Mesothelial cell of epicardium (in vitro differentiated cells): ENCODE measurements at regions not wholly inside any gene's neighbourhood (a gene's known extent, or its start where the extent isn't known, plus 50 kb on each side); places are given as distances from the start of the nearest gene placed in this dataset.

Experiments
- DNase-seq, 2 experiments: peaks; one replicate each; pipeline ENCODE4 v3.0.0; 2021; ENCODE audit warnings: low spot score in 2 of 2; ENCODE audit not compliant: unreplicated experiment in 2 of 2
- H3K27ac Mint-ChIP-seq: 2 replicates; pipeline ENCODE4 v1.8.0; 2021; ENCODE audit warnings: mixed read lengths
- H3K27me3 Mint-ChIP-seq: 2 replicates; pipeline ENCODE4 v1.8.0; 2021; ENCODE audit warnings: low read depth, mixed read lengths
- H3K36me3 Mint-ChIP-seq: 2 replicates; pipeline ENCODE4 v1.8.0; 2021; ENCODE audit warnings: mixed read lengths
- H3K4me1 Mint-ChIP-seq: 2 replicates; pipeline ENCODE4 v1.8.0; 2021; ENCODE audit warnings: mixed read lengths
- H3K4me3 Mint-ChIP-seq: 2 replicates; pipeline ENCODE4 v1.8.0; 2021; ENCODE audit warnings: mild to moderate bottlenecking, moderate library complexity, mixed read lengths
- H3K9me3 Mint-ChIP-seq: 2 replicates; pipeline ENCODE4 v1.8.0; 2021; ENCODE audit warnings: mixed read lengths
- TF ChIP-seq, protein P1 (sequence below): fragments of 200-600 bp; sonication (generic); IDR thresholded peaks from one replicate; pipeline ENCODE4 v1.5.0; 2021; ENCODE audit warnings: antibody characterized with exemption; ENCODE audit not compliant: unreplicated experiment

DNA sequence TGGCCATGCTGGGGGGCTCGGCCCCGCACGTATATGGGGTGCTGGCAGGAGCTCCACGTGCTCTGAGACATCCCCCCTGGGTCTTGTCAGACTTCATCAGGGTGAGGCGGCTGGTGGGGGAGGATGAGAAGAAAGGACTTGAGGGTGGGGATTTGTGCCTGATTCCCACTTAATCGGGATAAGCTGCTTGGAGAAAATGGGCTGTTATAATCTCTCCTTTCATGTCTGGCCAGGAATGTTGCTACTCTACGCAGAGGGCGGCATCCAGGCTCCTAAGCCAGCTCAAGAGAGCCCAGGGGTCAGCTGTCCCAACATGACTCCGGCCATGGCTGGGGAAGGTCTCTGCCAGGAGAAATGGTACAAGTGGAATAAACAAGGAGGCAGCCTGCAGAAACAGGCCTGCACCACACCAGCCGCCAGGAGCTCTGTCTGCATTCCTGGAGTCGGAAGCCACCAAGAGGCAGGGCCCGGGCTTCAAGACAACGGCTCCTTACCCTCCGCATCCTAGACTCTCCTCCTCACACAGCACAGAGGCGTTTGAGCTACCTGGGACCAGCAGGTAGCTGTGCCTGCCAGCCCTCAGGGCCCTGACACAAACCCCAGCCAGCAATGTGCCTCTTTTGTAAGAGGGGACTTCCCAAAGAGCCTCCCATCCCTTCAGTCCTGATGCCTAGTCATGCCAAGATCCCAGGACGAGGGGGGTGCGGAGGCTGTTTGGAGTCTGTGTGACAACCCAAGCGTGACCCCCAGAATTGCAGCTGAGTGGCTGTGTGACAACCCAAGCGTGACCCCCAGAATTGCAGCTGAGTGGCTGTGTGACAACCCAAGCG lies 195.8 kb upstream of the DIO3 start:
- Mint-ChIP-seq H3K36me3 (no peaks in the 10 kb centered on the region), H3K4me1 (peaks cover 23% of the 10 kb centered on the region), H3K27me3 (no peaks in the 10 kb centered on the region), H3K4me3 (no peak overlapping the region), H3K27ac (peak overlapping the region; percentile 25), H3K9me3 (no peaks in the 10 kb centered on the region)
- TF ChIP-seq, protein P1, sequence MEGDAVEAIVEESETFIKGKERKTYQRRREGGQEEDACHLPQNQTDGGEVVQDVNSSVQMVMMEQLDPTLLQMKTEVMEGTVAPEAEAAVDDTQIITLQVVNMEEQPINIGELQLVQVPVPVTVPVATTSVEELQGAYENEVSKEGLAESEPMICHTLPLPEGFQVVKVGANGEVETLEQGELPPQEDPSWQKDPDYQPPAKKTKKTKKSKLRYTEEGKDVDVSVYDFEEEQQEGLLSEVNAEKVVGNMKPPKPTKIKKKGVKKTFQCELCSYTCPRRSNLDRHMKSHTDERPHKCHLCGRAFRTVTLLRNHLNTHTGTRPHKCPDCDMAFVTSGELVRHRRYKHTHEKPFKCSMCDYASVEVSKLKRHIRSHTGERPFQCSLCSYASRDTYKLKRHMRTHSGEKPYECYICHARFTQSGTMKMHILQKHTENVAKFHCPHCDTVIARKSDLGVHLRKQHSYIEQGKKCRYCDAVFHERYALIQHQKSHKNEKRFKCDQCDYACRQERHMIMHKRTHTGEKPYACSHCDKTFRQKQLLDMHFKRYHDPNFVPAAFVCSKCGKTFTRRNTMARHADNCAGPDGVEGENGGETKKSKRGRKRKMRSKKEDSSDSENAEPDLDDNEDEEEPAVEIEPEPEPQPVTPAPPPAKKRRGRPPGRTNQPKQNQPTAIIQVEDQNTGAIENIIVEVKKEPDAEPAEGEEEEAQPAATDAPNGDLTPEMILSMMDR, result no peak
- no peak for DNase-seq

DNA sequence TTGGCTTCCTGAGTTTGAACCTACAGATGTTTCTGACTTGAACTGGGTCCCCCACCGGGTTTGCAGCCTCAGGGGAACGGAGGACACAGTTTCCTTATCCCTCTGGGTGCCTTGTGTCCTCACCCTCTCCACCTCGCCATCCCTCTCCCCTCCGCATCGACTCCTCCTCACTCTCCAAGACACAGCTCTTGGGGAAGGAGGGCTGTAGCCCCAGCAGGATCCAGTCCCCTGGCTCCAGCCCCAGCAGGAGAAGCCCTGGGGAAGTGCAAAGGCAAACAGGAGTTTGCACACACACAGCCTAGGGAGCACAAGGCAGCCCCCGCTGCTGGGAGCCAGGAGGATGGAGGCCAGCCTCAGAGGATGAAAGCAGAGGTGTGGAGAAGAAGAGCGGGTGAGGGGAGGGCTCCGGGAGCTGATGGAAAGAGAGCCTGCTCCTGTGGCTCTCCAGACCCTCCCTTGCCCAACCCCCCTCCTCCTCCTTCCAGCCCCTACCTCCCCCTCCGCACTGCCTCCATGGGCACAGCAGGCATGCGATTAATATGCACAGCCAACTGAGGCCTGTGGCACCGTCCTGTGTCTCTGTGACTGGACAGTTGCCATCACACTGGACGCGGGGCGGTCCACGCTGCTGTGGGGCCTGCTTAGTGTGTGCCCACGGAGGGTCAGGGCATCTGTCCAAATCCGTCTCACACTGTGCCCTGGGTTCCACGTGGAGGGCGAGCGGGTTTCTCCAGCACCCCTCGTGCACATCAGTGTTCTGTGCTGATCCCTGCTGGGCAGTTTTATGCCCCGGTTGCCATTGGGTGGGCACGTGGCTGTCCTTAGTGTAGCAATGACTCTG lies 193.7 kb upstream of the DIO3 start:
- H3K27me3 Mint-ChIP-seq, result no peaks in the 10 kb centered on the region
- no peaks in the 10 kb centered on the region for H3K9me3 Mint-ChIP-seq
- H3K4me3 Mint-ChIP-seq, result no peak overlapping the region
- peaks cover 18% of the 10 kb centered on the region for H3K4me1 Mint-ChIP-seq
- DNase-seq, result no peak
- TF ChIP-seq, protein P1, result no peak
- no peaks in the 10 kb centered on the region for H3K36me3 Mint-ChIP-seq
- H3K27ac Mint-ChIP-seq, result no peak overlapping the region

DNA sequence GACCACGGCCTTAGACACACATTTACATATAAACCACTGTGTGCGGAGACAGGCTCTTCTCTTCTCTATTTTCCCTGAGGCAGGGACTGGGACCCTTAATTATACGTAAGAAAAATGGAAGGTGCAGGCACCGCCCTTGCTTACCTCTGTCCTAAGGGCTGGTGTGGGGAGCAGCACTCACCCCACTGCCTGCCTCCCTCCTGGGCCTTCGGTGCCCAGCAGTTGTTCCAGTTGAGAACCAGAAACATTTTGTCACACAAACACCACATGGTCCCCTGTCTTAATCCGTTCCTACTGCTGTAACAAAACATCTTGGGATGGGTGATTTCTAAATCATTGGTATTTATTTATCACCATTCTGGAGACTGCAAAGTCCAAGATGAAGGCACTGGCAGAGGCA lies 192.7 kb upstream of the DIO3 start:
- H3K27ac Mint-ChIP-seq, result no peak overlapping the region
- H3K36me3 Mint-ChIP-seq, result no peaks in the 10 kb centered on the region
- TF ChIP-seq, protein P1, result no peak
- DNase-seq, result no peak
- H3K4me1 Mint-ChIP-seq, result peaks cover 18% of the 10 kb centered on the region
- no peak overlapping the region for H3K4me3 Mint-ChIP-seq
- no peaks in the 10 kb centered on the region for H3K9me3 Mint-ChIP-seq
- H3K27me3 Mint-ChIP-seq, result no peaks in the 10 kb centered on the region

DNA sequence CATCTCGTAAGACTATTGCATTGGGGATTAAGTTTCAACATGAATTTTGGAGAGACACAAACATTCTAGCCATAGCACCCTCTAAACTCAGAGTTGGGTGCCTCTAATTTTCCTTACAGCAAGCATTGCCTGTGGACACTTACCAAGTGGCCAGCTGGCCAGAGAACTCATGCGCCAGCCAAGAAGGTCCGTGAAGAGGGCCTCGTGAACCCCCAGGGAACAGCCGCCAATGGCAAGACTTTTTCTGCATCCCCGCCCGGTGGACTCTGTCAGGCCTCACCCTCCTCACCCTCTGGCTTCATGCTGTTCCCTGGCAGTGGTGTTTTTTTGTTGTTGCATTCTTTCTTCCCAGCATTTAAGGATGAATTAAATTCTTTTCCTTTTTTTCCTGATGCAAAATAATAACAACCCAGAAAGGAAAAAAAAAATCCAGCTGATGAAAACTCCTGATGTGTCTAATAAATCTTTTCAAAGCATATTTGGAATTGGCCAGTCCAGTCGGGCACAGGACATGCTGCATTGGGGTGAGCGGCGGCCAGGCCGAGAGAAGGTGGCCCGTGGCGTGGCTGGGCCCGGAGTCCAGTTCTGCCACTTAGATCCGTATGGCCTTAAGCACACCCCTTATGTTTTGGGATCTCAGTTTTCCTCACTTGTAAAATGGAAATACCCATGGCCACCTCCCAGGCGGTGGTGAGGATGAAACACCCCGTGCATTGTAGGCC lies 191.9 kb upstream of the DIO3 start:
- Mint-ChIP-seq H3K36me3 (no peaks in the 10 kb centered on the region), H3K9me3 (no peaks in the 10 kb centered on the region), H3K4me1 (peaks cover 14% of the 10 kb centered on the region), H3K4me3 (no peak overlapping the region), H3K27me3 (no peaks in the 10 kb centered on the region), H3K27ac (no peak overlapping the region)
- no peak for DNase-seq
- TF ChIP-seq, protein P1, result no peak

DNA sequence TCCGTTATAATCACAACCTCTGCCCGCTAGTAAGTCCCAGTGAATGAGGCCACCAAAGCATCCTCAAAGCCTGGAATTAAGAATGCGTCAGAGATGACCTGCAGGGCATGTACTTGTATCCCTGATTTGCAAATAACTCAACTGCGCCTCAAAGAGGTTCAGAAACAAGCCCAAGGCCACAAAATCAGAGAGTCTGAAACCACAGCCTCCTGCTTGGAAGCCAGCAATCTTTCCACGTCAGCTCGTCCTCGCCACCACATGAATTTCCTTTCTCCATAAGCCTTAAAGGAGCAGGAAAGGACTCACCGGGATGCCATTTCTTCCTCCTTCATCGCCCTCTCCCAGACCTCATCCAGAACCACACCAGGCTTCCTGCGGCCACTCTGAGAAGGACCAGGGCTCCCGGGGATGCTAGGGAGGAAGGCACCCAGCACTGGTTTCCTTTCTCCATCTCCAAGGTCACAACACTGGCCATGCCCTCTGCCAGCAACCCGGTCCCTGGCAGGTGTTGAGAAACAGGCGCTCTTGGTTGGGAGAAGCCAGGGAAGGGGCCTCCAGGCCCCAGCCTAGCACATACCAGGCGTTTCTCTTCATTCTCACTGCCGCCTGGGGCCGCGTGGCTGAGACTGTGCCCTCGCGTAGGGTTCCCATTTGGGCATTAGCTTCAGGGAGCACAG lies 191.2 kb upstream of the DIO3 start:
- Mint-ChIP-seq H3K27ac (no peak overlapping the region), H3K4me3 (no peak overlapping the region), H3K4me1 (peaks cover 8% of the 10 kb centered on the region), H3K36me3 (no peaks in the 10 kb centered on the region), H3K27me3 (no peaks in the 10 kb centered on the region), H3K9me3 (no peaks in the 10 kb centered on the region)
- TF ChIP-seq, protein P1, result no peak
- DNase-seq, result no peak
